GM23338 (cell line): ENCODE measurements at regions not wholly inside any gene's neighbourhood (a gene's known extent, or its start where the extent isn't known, plus 50 kb on each side); places are given as distances from the start of the nearest gene placed in this dataset.

Experiments
- ATAC-seq: fragments of 200-7000 bp; cut with Tn5 transposase; 3 replicates; pipeline ENCODE4 v1.9.1; 2020
- DNase-seq: peaks from one replicate; pipeline ENCODE4 v3.0.0-alpha.2; 2015; ENCODE audit warnings: low spot score
- H2AFZ ChIP-seq: fragments of 200-600 bp; sonication (generic); 2 replicates; pipeline ENCODE4 v1.8.0; 2016; ENCODE audit warnings: antibody characterized with exemption, mild to moderate bottlenecking, moderate library complexity
- H3F3A ChIP-seq: fragments of 200-600 bp; sonication (generic); replicated peaks from 2 replicates; pipeline ENCODE4 v1.8.0; 2017; ENCODE audit warnings: antibody characterized with exemption, mixed run types, low read depth
- H3K27ac ChIP-seq: fragments of 200-600 bp; sonication (generic); 2 replicates; pipeline ENCODE4 v1.6.1; 2016; ENCODE audit warnings: low read depth
- H3K27me3 ChIP-seq: fragments of 200-600 bp; sonication (generic); 2 replicates; pipeline ENCODE4 v1.8.0; 2016; ENCODE audit warnings: mild to moderate bottlenecking, mixed run types, moderate library complexity; ENCODE audit not compliant: insufficient read depth
- H3K36me3 ChIP-seq: fragments of 200-600 bp; sonication (generic); 2 replicates; pipeline ENCODE4 v1.8.0; 2016; ENCODE audit warnings: mild to moderate bottlenecking; ENCODE audit not compliant: insufficient read depth
- H3K4me1 ChIP-seq: fragments of 200-600 bp; sonication (generic); 2 replicates; pipeline ENCODE4 v1.8.0; 2016; ENCODE audit warnings: mild to moderate bottlenecking, moderate library complexity; ENCODE audit not compliant: insufficient read depth
- H3K4me2 ChIP-seq: fragments of 200-600 bp; sonication (generic); 2 replicates; pipeline ENCODE4 v1.7.1; 2017; ENCODE audit warnings: mixed run types
- H3K4me3 ChIP-seq: fragments of 200-600 bp; sonication (generic); 2 replicates; pipeline ENCODE4 v1.6.1; 2016; ENCODE audit warnings: mixed run types
- H3K79me2 ChIP-seq: fragments of 200-600 bp; sonication (generic); replicated peaks from 2 replicates; pipeline ENCODE4 v1.8.0; 2017; ENCODE audit warnings: mild to moderate bottlenecking; ENCODE audit not compliant: insufficient read depth
- H3K9me2 ChIP-seq: fragments of 200-600 bp; sonication (generic); 2 replicates; pipeline ENCODE4 v1.8.0; 2017; ENCODE audit not compliant: insufficient read depth
- H4K20me1 ChIP-seq: fragments of 200-600 bp; sonication (generic); replicated peaks from 2 replicates; pipeline ENCODE4 v1.8.0; 2017; ENCODE audit warnings: mild to moderate bottlenecking; ENCODE audit not compliant: insufficient read depth
- H3K27ac Mint-ChIP-seq: 2 replicates; pipeline ENCODE4 v1.8.0; 2020; ENCODE audit warnings: inconsistent platforms, mild to moderate bottlenecking, moderate library complexity, mixed read lengths
- H3K27me3 Mint-ChIP-seq: 3 replicates; pipeline ENCODE4 v1.8.0; 2022; ENCODE audit warnings: low read depth, mild to moderate bottlenecking, moderate library complexity, mixed read lengths, inconsistent platforms; ENCODE audit not compliant: insufficient read depth, poor library complexity
- H3K36me3 Mint-ChIP-seq: 3 replicates; pipeline ENCODE4 v1.8.0; 2021; ENCODE audit warnings: low read depth, mild to moderate bottlenecking, inconsistent platforms, moderate library complexity, mixed read lengths
- H3K4me1 Mint-ChIP-seq: 3 replicates; pipeline ENCODE4 v1.8.0; 2020; ENCODE audit warnings: mild to moderate bottlenecking, inconsistent platforms, mixed read lengths
- H3K4me3 Mint-ChIP-seq: 3 replicates; pipeline ENCODE4 v1.8.0; 2021; ENCODE audit warnings: moderate library complexity, mild to moderate bottlenecking, inconsistent platforms, mixed read lengths
- H3K9me3 Mint-ChIP-seq: 3 replicates; pipeline ENCODE4 v1.8.0; 2020; ENCODE audit warnings: moderate library complexity, mild to moderate bottlenecking, inconsistent platforms, mixed read lengths
- CREB1 ChIP-seq: fragments of 250-450 bp; sonication (Bioruptor Pico); IDR thresholded peaks from 2 replicates; pipeline ENCODE4 v1.5.0; 2020; ENCODE audit warnings: low read depth, mild to moderate bottlenecking, moderate library complexity
- EZH2 ChIP-seq: fragments of 200-600 bp; sonication (generic); IDR thresholded peaks from one replicate; pipeline ENCODE4 v1.8.0; 2017; ENCODE audit warnings: antibody characterized with exemption, mild to moderate bottlenecking, low read depth; ENCODE audit not compliant: unreplicated experiment
- EZH2phosphoT487 ChIP-seq: fragments of 200-600 bp; sonication (generic); IDR thresholded peaks from one replicate; pipeline ENCODE4 v1.8.1; 2018; ENCODE audit warnings: antibody characterized with exemption; ENCODE audit not compliant: unreplicated experiment
- ZNF331 ChIP-seq: fragments of 250-450 bp; sonication (Bioruptor Pico); IDR thresholded peaks from 2 replicates; pipeline ENCODE4 v1.5.0; 2020; ENCODE audit warnings: low read depth, mild to moderate bottlenecking, moderate library complexity
- ZNF462 ChIP-seq: fragments of 250-450 bp; sonication (Bioruptor Pico); IDR thresholded peaks from 2 replicates; pipeline ENCODE4 v1.5.0; 2020; ENCODE audit warnings: mild to moderate bottlenecking, moderate library complexity
- TF ChIP-seq, protein P1 (sequence below), 2 experiments: fragments of 200-600 bp in 1 of 2; sonication (generic) in 1 of 2; conservative IDR thresholded peaks; 2 replicates each; pipeline versions ENCODE4 v1.5.1 to v1.6.1; 2016 to 2017; ENCODE audit warnings: antibody characterized with exemption in 2 of 2, low read depth in 2 of 2, mild to moderate bottlenecking in 2 of 2, moderate library complexity in 1 of 2
- TF ChIP-seq, protein P2 (sequence below): IDR thresholded peaks from one replicate; pipeline ENCODE4 v1.6.1; 2018; ENCODE audit warnings: antibody characterized with exemption; ENCODE audit not compliant: unreplicated experiment

DNA sequence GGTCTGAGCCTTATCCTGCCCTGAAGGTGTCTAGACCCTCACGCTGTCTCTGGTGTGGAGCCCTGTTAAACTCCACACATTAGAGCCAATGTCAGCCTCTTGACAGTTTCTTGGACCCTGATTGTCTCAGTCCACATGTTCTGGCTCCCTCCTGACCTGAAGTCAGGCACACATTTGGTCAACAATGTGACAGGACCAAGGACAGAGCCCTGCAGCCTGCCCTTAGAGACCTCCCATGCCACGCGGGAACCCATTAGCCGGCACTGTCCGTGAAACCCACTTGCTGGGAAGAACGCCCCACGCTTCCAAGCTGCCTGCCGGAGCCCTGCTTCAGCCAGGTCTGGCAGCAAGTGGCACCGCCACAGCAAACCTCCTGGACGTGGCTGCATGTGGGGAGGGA is 162.7 kb upstream of the LINGO1 start:
- DNase-seq (no peak), ATAC-seq (peak; percentile 18; the same call in 2 of the 3 replicates)
- Histone ChIP-seq H4K20me1 (no peaks in the 10 kb centered on the region), H2AFZ (no peak overlapping the region), H3K79me2 (no peaks in the 10 kb centered on the region), H3K36me3 (no peaks in the 10 kb centered on the region), H3K27me3 (no peaks in the 10 kb centered on the region), H3F3A (no peaks in the 10 kb centered on the region), H3K9me2 (no peaks in the 10 kb centered on the region), H3K4me1 (0 out of 2 replicates have a peak, but pooled peaks cover 6% of the 10 kb centered on the region), H3K27ac (no peak overlapping the region), H3K4me3 (no peak overlapping the region), H3K4me2 (no peak overlapping the region)
- Mint-ChIP-seq H3K4me1 (peaks cover 5% of the 10 kb centered on the region), H3K4me3 (no peak overlapping the region), H3K36me3 (no peaks in the 10 kb centered on the region), H3K27ac (no peak overlapping the region; the same call in 1 of the 2 replicates), H3K27me3 (peaks cover 8% of the 10 kb centered on the region), H3K9me3 (no peaks in the 10 kb centered on the region)
- TF ChIP-seq, protein P1, sequence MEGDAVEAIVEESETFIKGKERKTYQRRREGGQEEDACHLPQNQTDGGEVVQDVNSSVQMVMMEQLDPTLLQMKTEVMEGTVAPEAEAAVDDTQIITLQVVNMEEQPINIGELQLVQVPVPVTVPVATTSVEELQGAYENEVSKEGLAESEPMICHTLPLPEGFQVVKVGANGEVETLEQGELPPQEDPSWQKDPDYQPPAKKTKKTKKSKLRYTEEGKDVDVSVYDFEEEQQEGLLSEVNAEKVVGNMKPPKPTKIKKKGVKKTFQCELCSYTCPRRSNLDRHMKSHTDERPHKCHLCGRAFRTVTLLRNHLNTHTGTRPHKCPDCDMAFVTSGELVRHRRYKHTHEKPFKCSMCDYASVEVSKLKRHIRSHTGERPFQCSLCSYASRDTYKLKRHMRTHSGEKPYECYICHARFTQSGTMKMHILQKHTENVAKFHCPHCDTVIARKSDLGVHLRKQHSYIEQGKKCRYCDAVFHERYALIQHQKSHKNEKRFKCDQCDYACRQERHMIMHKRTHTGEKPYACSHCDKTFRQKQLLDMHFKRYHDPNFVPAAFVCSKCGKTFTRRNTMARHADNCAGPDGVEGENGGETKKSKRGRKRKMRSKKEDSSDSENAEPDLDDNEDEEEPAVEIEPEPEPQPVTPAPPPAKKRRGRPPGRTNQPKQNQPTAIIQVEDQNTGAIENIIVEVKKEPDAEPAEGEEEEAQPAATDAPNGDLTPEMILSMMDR (conservative IDR thresholded peaks at IDR 0.05; ENCODE audit: low read depth in 2 of 2) = no peak
- no peak for TF ChIP-seq EZH2phosphoT487
- no peak for TF ChIP-seq EZH2
- TF ChIP-seq, protein P2, sequence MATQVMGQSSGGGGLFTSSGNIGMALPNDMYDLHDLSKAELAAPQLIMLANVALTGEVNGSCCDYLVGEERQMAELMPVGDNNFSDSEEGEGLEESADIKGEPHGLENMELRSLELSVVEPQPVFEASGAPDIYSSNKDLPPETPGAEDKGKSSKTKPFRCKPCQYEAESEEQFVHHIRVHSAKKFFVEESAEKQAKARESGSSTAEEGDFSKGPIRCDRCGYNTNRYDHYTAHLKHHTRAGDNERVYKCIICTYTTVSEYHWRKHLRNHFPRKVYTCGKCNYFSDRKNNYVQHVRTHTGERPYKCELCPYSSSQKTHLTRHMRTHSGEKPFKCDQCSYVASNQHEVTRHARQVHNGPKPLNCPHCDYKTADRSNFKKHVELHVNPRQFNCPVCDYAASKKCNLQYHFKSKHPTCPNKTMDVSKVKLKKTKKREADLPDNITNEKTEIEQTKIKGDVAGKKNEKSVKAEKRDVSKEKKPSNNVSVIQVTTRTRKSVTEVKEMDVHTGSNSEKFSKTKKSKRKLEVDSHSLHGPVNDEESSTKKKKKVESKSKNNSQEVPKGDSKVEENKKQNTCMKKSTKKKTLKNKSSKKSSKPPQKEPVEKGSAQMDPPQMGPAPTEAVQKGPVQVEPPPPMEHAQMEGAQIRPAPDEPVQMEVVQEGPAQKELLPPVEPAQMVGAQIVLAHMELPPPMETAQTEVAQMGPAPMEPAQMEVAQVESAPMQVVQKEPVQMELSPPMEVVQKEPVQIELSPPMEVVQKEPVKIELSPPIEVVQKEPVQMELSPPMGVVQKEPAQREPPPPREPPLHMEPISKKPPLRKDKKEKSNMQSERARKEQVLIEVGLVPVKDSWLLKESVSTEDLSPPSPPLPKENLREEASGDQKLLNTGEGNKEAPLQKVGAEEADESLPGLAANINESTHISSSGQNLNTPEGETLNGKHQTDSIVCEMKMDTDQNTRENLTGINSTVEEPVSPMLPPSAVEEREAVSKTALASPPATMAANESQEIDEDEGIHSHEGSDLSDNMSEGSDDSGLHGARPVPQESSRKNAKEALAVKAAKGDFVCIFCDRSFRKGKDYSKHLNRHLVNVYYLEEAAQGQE = peak; percentile 65
- no peak for TF ChIP-seq ZNF462
- no peak for TF ChIP-seq CREB1 (CRISPR knock-in tag)
- TF ChIP-seq ZNF331 = no peak
